ENCODE measurements at regions not wholly inside any gene's neighbourhood (a gene's known extent, or its start where the extent isn't known, plus 50 kb on each side); places are given as distances from the start of the nearest gene placed in this dataset.

GRCh38 chr20:56979125-56979524 lies 287.3 kb downstream of the BMP7 start:
- TF ChIP-seq CTCF (IDR thresholded peaks at IDR 0.05) (no peak), ZFX (IDR thresholded peaks at IDR 0.05; ENCODE audit: borderline replicate concordance) (no peak)

All from 22Rv1 (cell line).